HS-5 (cell line): ENCODE measurements at regions not wholly inside any gene's neighbourhood (a gene's known extent, or its start where the extent isn't known, plus 50 kb on each side); places are given as distances from the start of the nearest gene placed in this dataset.

Source experiments
- DNase-seq: peaks from one replicate; pipeline ENCODE4 v3.0.0-alpha.2; 2012; ENCODE audit warnings: low read depth

DNA sequence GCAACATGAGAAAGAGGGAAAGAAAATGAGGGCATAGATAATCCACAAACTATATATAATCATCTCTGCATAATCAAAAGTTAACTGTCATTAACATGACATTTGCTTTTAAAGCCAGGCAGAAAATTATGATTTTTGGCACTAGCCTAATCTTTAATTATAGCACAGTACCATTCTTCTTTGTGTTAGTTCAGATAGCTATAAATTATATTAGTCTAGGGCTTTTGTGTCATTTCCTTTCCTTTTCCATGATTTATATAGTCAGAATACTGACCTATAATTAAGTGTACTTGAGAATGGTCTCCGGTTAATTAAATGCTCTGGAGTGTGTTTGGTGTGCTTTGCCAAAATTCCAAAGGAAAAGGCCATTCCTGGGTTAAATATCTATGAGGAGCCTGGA is 441.9 kb upstream of the THRB start:
- no peak for DNase-seq

DNA sequence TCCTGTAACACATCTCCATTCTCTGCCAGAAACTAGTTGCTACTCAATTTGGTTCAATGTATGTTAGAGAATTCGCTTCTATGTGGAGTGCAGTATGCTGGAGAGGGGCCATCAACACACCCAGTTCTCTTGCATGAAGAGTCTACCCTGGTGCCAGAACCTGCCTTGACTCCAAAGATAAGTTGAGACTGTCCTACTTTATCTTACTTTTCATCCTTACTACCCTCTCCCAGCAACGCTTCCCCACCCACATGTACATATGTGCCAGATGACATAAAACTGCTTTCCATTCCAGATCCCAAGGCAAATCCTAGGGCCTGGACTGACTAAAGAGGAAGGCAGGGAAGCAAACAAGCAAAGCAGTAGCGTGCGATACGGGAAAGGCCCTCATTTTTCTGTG is 442.6 kb upstream of the THRB start:
- no peak for DNase-seq

DNA sequence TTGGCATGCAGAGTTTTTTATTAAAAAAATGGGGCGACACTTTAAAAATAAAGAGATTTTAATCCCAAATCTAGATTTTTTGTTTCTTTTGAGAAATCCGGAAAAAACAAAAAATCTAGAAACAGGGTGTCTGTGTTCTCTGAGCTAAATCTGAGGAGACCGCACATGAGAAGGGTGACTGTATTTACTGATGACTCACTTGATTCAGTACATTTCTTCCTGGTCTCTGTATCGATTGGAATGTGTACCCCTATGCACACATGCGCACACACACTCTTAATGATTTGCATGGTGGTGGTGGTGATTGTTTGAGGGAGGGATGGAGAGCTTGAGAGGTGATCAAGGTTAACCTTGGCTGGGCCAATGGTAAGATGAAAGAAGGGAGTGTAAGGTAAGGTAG is 443.1 kb upstream of the THRB start:
- DNase-seq: no peak

DNA sequence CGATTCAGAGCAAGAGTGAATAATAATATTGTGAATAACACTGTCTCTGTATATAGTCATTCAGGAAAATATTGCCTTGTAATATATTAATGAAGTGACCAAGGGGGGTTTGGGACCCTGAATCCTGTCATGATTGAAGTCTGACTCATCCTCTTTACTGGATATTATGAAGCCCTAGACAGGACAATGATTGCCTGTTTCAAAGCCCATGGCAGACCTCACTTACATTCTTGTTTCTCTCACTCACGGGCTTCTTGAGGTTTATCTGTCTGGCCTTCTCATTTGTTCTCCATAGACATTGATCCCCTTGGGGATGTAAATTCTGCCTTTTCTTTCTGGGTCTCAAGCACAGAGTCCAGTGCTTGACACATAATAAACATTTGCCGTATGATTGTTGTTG is 449.3 kb upstream of the THRB start:
- no peak for DNase-seq

DNA sequence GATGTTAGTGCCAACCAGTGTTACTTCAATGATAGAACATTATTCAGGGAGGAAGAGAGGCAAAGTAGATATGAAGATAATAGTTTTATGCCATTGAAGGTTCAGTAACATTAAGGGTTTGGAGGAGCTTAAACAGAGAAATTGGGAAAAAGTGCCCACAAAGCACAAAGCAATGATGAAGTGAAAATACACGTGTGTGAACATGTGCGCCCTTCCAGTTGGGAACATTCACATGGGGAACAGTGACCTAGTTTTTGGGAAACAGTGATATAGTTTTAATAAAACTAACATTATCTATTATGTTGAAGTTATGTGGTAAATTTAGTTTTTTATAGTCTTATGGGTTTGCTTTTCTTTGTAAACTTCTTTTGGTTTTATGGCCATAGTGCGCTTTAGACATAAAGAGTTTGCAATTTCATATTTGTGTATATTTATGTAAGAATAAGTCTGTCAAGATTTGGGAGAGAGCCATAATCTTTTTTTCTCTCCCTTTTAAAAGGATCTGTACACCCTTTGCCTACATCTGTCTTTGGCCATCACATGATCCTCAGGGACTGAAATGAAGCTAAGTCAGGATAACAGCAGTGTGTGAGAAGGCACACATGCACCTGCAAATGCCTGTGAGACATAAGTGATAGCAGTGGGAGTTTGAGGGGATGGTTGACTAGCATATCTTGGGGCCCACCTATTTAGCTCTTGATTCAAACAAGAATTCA is 450.3 kb upstream of the THRB start:
- DNase-seq: no peak

DNA sequence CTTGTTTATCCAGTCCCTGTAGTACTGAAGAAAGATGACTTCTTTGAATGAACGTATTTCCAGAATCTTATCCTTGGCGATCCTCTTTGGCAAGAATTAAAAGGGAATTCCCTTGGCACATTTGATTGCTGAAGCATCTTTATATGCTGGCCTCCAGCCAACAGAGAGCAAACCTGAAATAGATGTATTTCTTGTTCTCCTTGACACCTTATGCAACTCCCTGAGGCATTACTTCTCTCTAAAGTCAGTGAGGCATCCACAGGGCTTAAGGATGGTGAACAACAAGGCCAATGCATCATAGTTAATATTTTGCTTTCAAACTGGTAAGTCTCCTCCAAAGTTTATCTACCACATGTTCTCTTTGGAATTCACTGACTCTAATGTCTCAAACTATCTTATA is 450.9 kb upstream of the THRB start:
- DNase-seq: no peak

DNA sequence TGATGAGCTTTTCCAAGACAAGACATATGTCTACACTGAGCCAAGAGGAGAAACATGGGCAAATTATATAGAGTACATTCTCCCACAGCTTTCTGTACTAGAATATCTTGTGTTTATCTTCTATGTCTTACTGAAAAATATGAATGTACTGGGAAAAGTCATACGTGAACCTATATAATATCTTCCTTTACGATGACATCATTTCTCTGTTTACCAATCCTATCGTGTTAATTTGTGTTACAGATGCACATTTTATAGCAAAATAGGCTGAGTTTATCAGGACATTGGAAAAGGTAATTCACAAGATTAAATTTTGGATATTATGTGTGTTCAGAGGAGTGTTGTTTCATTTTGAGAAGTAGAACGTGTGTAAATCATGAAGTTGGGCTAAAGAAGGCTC is 452.5 kb upstream of the THRB start:
- DNase-seq: no peak

DNA sequence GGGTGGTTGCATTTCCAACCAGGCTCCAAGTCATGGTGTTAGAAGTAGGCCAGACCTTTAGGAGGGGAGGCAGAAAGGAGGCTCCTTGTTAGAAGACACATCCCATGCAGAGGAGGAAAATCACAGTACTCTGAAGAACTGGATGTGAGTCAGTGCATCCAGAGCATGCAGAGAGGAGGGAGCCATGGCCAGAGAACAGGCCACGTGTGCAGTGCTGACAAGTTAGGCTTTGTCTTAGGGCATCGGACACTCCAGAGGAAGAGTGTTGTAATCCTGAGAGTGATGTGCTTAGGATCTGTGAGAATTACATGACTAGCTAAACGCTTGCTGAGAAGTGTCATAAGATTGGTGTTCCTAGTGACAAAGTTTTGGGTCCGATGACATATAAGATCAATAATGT is 456.5 kb upstream of the THRB start:
- DNase-seq: no peak

DNA sequence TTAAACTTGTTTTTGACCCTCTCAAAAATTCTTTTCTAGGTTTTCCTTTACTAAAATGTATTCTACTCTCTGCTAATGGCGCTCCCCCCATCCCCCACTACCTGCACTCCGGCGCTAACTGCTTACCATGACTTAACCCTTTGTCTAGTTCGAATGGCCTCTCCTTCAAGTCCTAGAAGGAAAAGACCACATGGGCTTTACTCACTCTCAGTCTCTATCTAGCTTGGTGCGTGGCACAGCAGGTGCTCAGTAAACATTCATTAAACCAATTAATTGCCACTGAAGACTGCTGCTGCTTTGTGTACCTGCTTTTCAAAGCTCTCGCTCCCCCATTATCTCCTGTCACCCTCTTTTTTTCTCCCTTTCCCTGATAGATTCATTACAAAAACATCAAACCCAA is 457.7 kb upstream of the THRB start:
- no peak for DNase-seq

DNA sequence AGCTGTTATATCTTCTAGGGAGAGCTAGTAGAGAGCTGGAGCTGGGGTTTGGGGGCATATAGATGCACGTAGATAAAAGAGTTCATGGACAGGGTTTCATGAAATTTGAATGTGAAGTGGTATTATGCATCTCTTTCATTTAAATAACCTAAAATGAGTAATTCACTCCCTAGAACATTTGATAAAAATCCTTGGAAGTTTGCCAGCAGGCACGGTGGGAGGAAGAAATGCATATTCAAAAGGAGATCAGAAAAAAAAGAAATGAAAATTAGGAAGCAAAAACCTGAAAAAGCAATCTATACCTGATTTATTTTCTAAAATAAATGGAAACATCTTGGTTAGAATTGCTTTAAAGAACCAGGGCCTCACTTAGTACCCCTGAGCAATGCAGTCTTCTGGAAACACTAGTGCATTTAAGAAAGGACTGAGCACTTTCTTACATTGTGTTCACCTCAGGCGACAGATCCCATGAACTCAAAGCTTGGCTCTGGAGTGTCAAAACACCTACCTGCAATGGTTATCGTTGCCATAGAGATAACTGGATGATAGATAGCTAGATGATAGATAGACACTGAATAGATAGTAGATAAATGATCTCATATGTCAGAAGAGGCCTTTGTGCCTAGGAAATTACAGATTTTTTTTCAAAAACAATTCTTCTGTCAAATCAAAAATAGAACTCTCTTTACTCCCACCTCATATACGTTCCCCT is 458.6 kb upstream of the THRB start:
- no peak for DNase-seq

DNA sequence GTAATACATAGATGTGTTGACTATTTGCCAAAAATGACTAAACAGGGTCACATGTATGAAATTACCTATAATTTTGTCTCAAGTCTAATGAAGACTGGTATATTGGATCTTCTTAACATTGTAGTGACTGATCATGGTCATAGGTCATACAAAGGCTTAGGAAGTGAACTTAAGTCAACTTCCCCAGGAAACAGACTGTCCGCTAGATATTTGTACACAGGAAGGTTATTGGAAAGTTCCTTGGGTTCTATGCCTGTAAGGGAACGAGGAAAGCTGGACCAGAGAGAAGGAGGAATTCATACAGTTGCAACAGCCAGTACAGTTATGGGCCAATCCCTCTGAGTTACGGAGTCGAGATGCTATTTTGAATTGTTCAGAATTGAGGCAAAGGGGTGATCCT is 462.0 kb upstream of the THRB start:
- DNase-seq: no peak

DNA sequence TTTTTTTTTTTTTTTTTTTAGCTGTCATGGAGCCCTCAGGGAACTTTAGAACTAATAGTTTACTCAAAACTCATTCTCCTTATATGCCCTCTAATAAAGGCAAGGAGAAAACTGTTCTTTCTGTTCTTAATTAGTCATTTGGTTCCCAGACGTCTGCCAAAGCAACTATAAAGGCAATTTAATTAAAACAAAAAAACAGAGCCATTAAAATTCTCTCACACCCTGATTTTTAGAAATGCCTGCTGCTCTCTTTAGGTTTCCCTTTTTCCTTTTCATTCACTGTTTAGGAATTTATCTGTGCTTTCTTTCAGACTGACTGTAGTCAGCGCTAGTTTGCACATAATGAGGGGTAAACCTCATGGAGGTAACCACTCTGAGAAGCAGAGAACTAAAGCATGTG is 463.6 kb upstream of the THRB start:
- DNase-seq: no peak

DNA sequence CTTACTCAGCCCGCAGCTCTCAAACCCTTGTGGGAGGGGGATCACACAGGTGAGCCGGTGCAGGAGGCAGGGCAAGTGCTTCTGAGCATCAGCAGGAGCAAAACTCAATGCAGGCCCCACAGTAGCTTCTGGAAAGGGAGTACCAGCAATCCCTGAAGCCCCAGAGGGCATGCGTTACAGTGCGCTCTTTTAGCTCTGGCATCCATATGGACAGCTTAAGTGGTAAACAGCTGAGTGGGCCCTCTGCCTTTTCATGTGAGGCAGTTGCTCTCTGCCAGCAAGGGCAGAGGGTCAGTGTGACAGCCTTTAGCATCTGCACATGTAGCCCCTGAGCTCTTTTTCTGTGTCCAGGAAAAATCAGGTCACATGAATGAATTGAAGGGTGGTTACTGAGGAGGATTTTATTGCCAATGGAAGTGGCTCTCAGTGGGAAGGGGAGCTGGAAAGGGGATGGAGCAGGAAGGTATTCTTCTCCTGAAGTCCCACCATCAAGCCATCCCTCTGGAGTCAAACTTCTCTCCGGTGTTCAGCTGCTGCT is 464.3 kb upstream of the THRB start:
- DNase-seq: no peak

DNA sequence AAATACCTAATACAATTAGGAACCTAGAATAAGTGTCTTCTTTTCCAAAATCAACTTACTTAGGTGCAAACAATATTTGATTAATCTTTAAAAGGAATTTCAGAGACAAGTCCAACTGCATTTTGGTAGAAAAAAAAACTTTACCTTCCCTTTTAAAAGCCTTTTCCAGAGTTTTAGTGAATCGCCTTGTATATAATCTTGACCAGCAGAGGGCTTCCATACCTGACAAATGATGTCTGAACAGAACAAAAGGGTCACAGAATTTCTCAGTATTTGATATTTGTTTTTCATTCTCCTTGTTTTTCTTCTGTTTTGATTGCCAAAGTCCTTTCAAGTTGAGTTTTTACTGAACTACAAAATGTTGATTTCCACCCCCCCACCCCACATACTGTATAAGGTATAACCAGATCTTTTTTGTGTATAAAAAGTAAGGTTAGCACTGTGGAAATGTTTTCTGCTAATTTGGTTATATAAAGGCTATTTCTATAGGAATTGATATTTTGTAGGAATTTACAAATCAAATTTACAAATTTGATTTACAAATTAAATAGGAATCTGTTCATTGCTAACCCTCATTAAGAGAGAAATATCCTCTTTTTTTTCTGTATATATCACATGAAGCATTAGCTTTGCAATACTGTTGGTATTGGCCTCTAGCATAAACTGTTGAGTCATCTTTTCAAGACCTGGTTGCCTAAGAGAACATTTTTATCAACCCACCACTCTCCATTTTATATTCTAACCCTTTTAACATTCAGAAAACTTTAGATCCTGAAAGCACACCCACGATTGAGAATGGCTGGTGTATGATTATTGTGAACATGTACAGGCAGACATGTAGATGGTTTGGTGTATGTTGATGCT is 464.1 kb upstream of the RARB start:
- DNase-seq: no peak

DNA sequence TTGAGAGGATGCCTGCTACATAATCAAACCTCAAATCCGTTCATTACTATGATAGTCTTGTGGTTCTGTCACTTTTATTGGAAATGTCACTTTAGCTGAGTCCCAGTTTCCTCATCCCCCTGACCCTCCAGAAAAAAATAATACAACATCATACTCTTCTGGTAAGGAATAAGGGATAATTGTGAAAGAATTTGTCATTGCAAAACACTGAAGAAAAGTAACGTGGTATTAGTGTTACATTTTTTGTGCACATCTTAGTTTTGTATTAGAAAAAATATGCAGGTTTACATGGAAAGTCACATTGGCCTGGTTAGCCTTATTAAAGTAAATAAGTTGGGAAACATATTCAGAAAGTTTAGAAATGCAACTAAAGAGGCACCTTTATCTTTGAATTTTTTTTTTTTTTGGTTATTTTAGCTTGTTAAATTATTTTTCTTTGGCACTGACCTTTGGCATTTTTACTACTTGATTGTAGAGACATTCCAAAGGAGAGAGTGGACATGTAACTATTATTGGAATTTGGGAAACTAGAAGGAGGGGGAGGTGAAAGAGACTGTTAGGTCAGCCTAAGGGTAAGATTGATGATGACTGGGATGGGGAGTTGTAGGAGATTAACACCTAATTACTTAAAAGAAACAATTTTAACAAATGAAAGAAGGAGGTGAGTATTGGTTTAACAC is 462.2 kb upstream of the RARB start:
- no peak for DNase-seq

DNA sequence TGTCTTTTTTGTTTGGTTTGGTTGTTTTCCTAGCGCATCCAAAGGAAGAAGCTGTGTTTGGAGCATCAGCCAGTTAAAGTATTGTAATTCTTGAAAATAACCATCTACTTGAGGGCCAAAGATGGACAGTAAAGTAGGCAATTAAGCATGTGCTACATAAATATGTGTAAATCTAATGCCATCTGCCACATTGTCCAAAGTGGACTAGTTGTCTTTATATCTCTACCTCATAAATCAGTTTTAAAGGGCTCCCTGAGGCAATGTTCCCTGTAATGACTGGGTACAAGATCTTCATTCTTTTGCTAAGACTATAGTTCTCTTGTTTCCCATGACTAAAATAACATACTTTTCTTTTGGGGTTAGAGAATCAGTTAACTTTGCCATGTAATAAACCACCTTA is 460.0 kb upstream of the RARB start:
- DNase-seq: no peak

DNA sequence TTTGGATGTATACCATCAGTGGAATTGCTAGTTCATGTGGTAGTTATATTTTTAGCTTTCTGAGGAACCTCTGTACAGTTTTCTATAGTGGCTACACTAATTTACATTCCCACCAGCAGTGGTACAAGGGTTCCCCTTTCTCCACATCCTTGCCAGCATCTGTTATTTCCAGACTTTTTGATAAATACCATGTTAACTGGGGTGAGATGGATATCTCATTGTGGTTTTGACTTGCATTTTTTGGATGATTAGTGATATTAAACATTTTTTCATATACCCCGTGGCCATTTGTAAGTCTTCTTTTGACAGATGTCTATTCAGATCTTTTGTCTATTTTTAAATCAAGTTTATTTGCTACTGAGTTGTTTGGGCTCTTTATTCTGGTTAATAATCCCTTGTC is 455.6 kb upstream of the RARB start:
- no peak for DNase-seq

DNA sequence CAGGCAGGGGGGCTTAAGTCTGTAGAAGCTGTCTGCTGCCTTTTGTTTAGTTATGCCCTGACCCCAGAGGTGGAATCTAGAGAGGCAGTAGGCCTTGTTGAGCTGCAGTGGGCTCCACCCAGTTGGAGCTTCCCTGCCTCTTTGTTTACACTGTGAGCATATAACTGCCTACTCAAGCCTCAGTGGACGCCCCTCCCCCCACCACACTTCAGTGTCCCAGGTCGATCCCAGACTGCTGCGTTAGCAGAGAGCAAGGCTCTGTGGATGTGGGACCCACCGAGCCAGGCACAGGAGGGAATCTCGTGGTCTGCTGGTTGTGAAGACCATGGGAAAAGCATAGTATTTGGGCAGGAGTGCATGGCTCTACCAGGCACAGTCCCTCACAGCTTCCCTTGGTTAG is 446.8 kb upstream of the RARB start:
- no peak for DNase-seq

DNA sequence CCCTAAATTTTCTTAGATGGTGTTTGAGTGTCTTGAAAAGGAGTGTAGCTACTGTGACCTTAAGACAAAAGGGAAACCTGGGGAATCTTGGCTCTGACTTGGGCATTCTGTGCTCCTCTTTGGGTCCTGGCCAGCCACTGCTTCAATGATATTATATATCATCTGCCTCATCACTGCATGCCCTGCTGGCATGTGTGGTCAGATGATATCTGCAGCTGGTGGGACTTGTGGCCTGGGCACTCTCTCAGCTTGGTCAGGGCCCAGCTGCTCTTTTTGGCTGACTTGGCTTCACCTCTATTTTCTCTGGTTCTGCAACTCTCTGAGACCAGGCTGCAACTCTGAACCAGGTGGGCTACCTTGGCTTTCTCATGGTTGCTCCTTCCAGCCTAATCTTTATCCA is 446.1 kb upstream of the RARB start:
- DNase-seq: no peak

DNA sequence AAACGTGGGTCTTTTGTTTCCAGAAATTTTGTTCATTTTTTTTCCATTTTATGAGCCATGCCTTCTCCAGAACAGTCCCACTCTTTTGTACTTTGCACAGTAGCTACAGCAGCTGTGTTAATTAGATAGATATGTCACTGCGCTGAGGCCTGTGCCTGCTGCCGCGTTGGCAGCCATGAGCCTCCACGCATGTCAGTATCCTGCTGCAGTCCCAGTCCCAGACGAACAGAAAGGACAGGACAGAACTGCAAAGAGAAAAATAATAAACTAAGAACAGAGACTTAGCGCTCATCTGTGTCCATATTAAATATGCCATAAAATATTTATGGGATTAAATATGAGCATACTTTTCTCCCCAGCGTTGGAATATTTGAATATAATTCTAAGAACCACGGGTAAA is 442.4 kb upstream of the RARB start:
- no peak for DNase-seq

DNA sequence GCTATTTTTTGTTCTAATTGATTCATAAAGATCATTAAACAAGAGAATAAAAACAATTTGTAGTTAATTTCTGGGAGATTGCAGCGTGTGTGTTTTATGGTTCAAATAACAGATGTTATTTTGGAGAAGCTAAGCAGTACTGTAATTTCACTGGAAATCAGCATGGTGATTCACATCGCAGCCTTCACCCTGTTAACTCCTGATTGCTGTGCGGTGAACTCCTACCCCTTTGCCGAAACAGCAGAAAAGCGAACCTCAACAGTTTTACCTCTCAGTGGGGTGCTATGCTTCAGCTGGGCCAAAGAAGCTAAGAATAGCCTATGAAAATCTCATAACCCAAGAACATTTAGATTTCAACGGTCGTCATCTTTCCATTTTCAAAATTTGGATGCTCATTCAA is 441.5 kb upstream of the RARB start:
- no peak for DNase-seq

DNA sequence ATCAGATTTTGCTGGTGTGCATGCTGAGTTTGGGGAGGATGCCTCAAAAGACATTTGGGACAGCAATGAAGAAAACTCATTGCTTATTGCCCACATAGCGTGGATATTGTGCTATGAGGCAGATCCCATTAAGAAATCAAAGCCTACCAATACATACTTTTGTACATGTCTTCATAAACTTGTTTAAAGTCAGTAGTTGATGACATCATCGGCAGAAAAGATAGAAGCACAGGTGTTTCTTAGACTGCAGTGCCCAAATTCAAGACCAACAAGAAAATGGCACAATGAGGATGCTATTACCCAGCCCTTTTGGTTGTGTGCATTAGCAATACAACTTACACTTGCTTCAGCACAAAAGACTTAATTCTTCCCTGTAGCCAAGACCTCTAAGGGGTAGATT is 428.7 kb upstream of the RARB start:
- no peak for DNase-seq
